ENCODE measurements at regions not wholly inside any gene's neighbourhood (a gene's known extent, or its start where the extent isn't known, plus 50 kb on each side); places are given as distances from the start of the nearest gene placed in this dataset.

GRCh38 chr5:164433106-164433870 lies 927.9 kb downstream of the MAT2B start:
- no peak for DNase-seq (ENCODE audit: extremely low read depth, low read depth)
- H3K4me3 ChIP-seq (replicated peaks; ENCODE audit: low read depth, low read length) = no peak overlapping the region
- TF ChIP-seq CTCF (IDR thresholded peaks at IDR 0.05; ENCODE audit: low read depth, low read length, missing control alignments) = no peak

- H3K4me3 ChIP-seq (replicated peaks; ENCODE audit: low read depth, low read length) = no peak overlapping the region
- TF ChIP-seq CTCF (IDR thresholded peaks at IDR 0.05; ENCODE audit: low read depth, low read length, missing control alignments) = no peak
- DNase-seq (ENCODE audit: extremely low read depth, low read depth) = no peak
Observed at GRCh38 chr5:164435576-164435975, 930.2 kb downstream of the MAT2B start.

- DNase-seq (ENCODE audit: extremely low read depth, low read depth) = no peak
- TF ChIP-seq CTCF (IDR thresholded peaks at IDR 0.05; ENCODE audit: low read depth, low read length, missing control alignments) = no peak
- no peak overlapping the region for H3K4me3 ChIP-seq (replicated peaks; ENCODE audit: low read depth, low read length)
Observed at GRCh38 chr5:164439799-164440198, 934.4 kb downstream of the MAT2B start.

GRCh38 chr5:164449460-164449859 lies 944.0 kb downstream of the MAT2B start:
- TF ChIP-seq CTCF (IDR thresholded peaks at IDR 0.05; ENCODE audit: low read depth, low read length, missing control alignments) = no peak
- DNase-seq (ENCODE audit: extremely low read depth, low read depth) = no peak
- H3K4me3 ChIP-seq (replicated peaks; ENCODE audit: low read depth, low read length) = no peak overlapping the region

GRCh38 chr5:164466033-164466432 lies 960.6 kb downstream of the MAT2B start:
- no peak for DNase-seq (ENCODE audit: extremely low read depth, low read depth)
- H3K4me3 ChIP-seq (replicated peaks; ENCODE audit: low read depth, low read length) = no peak overlapping the region
- TF ChIP-seq CTCF (IDR thresholded peaks at IDR 0.05; ENCODE audit: low read depth, low read length, missing control alignments) = no peak

- no peak for TF ChIP-seq CTCF (IDR thresholded peaks at IDR 0.05; ENCODE audit: low read depth, low read length, missing control alignments)
- H3K4me3 ChIP-seq (replicated peaks; ENCODE audit: low read depth, low read length) = no peak overlapping the region
- no peak for DNase-seq (ENCODE audit: extremely low read depth, low read depth)
Observed at GRCh38 chr5:164470312-164470711, 964.9 kb downstream of the MAT2B start.

GRCh38 chr5:164472165-164472564 lies 966.7 kb downstream of the MAT2B start:
- no peak overlapping the region for H3K4me3 ChIP-seq (replicated peaks; ENCODE audit: low read depth, low read length)
- TF ChIP-seq CTCF (IDR thresholded peaks at IDR 0.05; ENCODE audit: low read depth, low read length, missing control alignments) = no peak
- no peak for DNase-seq (ENCODE audit: extremely low read depth, low read depth)
